ENCODE measurements at regions not wholly inside any gene's neighbourhood (a gene's known extent, or its start where the extent isn't known, plus 50 kb on each side); places are given as distances from the start of the nearest gene placed in this dataset.

- DNase-seq, result no peak
These were observed 485.9 kb downstream of the SQOR start for GRCh38 chr15:46120713-46121112.

GRCh38 chr15:46121441-46121840 is 486.6 kb downstream of the SQOR start:
- no peak for DNase-seq

- no peak for DNase-seq
These were observed 491.8 kb downstream of the SQOR start for GRCh38 chr15:46126581-46126980.

- DNase-seq, result no peak
These were observed 492.6 kb downstream of the SQOR start for GRCh38 chr15:46127361-46127874.

- no peak for DNase-seq
These were observed 494.3 kb downstream of the SQOR start for GRCh38 chr15:46129145-46129544.

GRCh38 chr15:46131876-46132275 is 497.0 kb downstream of the SQOR start:
- DNase-seq, result no peak

GRCh38 chr15:46137443-46137842 is 502.6 kb downstream of the SQOR start:
- no peak for DNase-seq

- DNase-seq, result no peak
These were observed 511.2 kb downstream of the SQOR start for GRCh38 chr15:46146002-46146401.

GRCh38 chr15:46146915-46147314 is 512.1 kb downstream of the SQOR start:
- no peak for DNase-seq

GRCh38 chr15:46151786-46152185 is 517.0 kb downstream of the SQOR start:
- DNase-seq, result no peak

- DNase-seq, result no peak
These were observed 531.9 kb downstream of the SQOR start for GRCh38 chr15:46166750-46167149.

GRCh38 chr15:46170326-46170725 is 535.5 kb downstream of the SQOR start:
- no peak for DNase-seq

- no peak for DNase-seq
These were observed 539.3 kb downstream of the SQOR start for GRCh38 chr15:46174122-46174521.

- DNase-seq, result no peak
These were observed 542.4 kb downstream of the SQOR start for GRCh38 chr15:46177219-46177618.

- DNase-seq, result no peak
These were observed 543.3 kb downstream of the SQOR start for GRCh38 chr15:46178138-46178537.

- DNase-seq, result no peak
These were observed 572.5 kb downstream of the SQOR start for GRCh38 chr15:46207341-46207740.

- DNase-seq, result no peak
These were observed 578.7 kb downstream of the SQOR start for GRCh38 chr15:46213551-46213950.

- no peak for DNase-seq
These were observed 588.0 kb downstream of the SQOR start for GRCh38 chr15:46222826-46223225.

GRCh38 chr15:46229263-46229662 is 594.4 kb downstream of the SQOR start:
- DNase-seq, result no peak

GRCh38 chr15:46231786-46232185 is 597.0 kb downstream of the SQOR start:
- no peak for DNase-seq

- DNase-seq, result no peak
These were observed 597.6 kb downstream of the SQOR start for GRCh38 chr15:46232471-46232870.

- no peak for DNase-seq
These were observed 608.1 kb downstream of the SQOR start for GRCh38 chr15:46242935-46243334.

GRCh38 chr15:46251903-46252302 is 617.1 kb downstream of the SQOR start:
- DNase-seq, result no peak

- no peak for DNase-seq
These were observed 623.2 kb downstream of the SQOR start for GRCh38 chr15:46258056-46258455.

- DNase-seq, result no peak
These were observed 626.1 kb downstream of the SQOR start for GRCh38 chr15:46260937-46261336.
